ENCODE measurements at regions not wholly inside any gene's neighbourhood (a gene's known extent, or its start where the extent isn't known, plus 50 kb on each side); places are given as distances from the start of the nearest gene placed in this dataset.

DNA sequence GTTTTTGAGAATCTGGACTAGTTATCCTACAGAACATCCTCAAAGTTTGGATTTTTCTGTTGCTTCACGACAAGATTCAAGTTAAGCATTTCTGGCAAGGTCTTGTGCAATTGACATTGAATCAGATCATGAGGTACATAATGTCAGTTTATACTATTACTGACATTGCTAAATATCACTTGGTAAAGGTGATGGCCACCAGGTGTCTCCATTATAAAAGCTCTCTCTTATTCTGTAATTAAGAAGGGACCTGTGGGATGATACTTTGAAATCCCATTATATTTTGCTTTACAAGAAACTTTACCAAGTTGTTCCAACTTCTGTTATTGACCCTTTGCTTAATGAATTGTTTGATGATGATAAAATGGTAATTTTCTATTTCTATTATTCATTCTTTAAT lies 131.0 kb upstream of the ASTN2 start:
- TF ChIP-seq, protein P1, sequence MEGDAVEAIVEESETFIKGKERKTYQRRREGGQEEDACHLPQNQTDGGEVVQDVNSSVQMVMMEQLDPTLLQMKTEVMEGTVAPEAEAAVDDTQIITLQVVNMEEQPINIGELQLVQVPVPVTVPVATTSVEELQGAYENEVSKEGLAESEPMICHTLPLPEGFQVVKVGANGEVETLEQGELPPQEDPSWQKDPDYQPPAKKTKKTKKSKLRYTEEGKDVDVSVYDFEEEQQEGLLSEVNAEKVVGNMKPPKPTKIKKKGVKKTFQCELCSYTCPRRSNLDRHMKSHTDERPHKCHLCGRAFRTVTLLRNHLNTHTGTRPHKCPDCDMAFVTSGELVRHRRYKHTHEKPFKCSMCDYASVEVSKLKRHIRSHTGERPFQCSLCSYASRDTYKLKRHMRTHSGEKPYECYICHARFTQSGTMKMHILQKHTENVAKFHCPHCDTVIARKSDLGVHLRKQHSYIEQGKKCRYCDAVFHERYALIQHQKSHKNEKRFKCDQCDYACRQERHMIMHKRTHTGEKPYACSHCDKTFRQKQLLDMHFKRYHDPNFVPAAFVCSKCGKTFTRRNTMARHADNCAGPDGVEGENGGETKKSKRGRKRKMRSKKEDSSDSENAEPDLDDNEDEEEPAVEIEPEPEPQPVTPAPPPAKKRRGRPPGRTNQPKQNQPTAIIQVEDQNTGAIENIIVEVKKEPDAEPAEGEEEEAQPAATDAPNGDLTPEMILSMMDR (IDR thresholded peaks at IDR 0.05; ENCODE audit: insufficient read depth, low read length, poor library complexity, severe bottlenecking): no peak
- TF ChIP-seq EZH2phosphoT487 (conservative IDR thresholded peaks at IDR 0.05; ENCODE audit: low read length): no peak
